HG03521 (cell line): ENCODE measurements at regions not wholly inside any gene's neighbourhood (a gene's known extent, or its start where the extent isn't known, plus 50 kb on each side); places are given as distances from the start of the nearest gene placed in this dataset.
"Not testable (repeated sequence)": the region's sequence is repeated elsewhere in the genome, so short reads cannot be mapped to it uniquely, and the experiment has no call there.

Experiments used
- ATAC-seq: cut with Tn5 transposase; IDR thresholded peaks from one replicate; pipeline ENCODE4 v1.9.1; 2021; ENCODE audit warnings: mild to moderate bottlenecking, moderate library complexity; ENCODE audit not compliant: unreplicated experiment

DNA sequence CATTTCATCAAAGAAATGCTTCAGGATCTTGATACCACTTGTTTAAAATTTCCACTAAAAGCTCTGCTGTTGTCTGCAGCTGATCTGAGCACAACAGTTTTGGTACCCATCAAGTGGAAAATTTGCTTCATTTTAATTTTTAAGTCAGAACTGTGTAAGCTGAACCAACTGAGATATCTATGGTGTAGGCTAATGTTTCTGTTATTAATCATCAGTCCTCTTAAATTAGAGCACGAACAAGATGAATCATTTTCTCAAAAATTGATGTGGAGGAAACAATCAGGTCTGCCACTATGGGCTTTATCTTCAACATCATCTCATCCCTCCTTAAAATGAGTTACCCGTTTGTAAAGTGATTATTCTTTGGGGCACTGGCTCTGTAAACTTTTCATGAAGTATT is 221.5 kb upstream of the NBEA start:
- ATAC-seq = no peak

DNA sequence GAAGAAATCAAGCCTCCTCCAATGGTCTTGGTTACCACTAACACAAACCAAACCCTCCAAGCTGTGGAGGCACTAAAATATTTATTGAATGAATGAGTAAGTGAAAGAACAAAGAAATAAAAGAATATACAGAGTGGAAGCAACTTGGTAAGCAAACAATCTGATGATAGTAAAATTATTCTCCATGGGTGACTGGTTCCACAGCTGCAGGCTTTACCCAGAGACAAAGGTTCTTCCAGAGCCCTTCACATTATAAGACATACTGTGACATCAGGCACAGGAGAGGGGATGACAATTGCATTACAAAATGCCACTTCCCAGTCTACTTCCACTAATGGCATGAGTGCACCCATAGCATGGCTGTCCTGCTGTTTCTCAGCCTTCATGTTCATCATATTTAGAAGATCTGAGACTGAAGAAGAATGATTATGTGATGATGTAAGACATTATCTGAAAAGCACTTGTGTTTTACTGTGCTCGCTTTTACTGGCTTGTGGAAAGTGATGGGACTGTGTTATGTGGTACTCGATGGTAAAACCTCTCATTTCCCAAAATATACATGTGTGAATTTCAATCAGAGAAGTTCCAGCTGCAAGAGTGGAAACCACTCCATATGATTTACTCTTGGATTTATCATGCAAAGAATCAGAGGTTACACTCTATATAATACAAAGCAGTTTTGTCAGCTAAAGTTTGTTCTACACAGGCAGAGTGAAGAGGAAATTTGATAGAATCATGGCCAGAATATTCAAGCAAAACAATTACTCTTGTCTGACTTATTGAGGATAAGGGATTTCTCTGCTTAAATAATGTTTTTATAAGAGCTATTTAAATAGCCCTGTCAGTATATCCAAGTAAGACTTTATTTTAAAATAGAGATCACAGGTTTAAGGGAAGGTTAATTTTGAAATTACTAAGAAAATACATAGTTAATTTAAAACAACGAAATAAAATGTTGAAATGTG is 220.2 kb upstream of the NBEA start:
- ATAC-seq = no peak

DNA sequence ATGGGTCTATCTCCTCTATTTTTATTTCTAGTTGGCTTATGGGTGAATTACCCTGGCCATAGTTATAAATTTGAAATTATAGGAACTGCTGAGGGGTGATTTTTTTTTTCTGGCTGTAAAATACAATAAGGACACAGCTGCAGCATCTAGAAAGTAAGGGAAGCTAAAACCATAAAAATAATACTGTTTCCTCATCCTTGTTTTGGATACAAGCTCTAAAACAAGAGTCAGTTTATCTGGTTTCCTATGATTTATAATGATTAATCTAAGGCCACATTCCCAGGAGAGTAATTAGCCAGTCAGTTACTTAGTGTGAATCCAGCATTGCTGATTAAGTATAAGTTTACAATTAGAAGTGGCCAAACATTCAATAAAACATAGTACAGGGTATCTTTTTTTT is 219.1 kb upstream of the NBEA start:
- no peak for ATAC-seq

DNA sequence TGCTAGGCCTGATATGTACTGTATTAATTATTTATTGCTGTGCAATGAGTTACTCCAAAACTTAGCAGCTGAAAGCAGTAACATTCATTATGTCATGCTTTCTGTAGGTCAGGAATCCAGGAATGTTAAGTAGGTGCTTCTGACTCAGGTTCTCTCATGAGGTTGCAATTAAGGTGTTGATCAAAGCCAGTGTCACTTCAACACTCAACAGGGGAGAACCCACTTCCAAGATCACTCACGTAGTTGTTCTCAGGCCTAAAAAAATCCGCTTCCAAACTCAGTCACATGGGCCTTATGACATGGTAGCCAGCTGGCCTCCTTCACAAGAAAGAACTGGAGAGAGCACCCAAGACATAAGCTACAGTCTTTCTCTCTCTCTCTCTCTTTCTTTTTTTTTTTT is 211.1 kb upstream of the NBEA start:
- ATAC-seq = no peak

DNA sequence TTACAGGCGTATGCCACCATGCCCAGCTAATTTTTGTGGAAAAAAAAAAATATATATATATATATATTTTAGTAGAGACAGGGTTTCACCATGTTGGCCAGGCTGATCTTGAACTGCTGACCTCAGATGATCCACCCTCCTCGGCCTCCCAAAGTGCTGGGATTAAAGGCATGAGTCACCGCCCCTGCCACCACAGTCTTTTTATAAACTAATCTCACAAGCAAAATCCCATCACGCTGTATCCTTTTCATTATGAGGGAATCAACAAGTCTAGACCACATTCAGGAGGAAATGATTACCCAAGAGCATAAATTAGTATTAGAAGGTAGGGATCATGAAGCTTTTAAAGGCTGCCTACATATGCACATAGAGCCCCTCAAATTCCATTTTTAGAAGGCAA is 210.6 kb upstream of the NBEA start:
- no peak for ATAC-seq

DNA sequence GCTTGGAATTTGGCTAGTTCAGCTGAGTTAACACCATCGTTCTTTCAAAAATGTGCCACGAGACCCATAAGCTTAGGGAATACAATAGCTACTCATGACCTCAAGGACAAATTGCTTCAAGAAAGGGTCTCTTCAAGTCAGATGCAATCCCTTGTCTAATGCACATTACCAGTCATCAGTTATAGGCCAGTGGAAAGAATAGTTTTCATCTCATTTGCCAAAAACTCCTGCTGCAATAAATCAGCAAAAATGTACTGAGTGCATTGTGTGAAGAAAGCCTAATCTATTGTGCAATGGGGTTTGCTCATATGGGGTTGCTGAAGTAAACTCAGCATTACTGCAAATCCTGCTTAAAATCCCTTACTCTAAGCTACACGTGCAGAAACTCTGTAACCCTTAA is 208.3 kb upstream of the NBEA start:
- no peak for ATAC-seq

DNA sequence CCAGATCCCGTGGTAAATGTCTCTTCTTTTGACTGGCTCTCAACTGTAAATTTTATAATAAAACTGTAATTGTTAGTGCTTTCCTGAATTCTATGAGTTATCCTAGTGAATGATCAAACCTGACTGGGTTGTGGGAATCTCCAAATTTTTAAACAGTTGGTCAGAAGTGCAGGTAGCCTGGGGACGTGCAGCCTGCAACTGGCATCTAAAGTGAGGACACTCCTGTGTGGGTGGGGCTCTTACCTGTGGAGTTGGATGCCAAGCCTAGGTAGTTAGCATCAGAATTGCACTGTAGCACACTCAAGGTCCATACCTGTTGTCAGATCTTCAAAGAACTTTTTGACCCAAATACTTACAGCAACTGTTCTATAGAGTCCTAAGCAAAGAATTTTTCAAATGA is 207.1 kb upstream of the NBEA start:
- ATAC-seq = no peak

DNA sequence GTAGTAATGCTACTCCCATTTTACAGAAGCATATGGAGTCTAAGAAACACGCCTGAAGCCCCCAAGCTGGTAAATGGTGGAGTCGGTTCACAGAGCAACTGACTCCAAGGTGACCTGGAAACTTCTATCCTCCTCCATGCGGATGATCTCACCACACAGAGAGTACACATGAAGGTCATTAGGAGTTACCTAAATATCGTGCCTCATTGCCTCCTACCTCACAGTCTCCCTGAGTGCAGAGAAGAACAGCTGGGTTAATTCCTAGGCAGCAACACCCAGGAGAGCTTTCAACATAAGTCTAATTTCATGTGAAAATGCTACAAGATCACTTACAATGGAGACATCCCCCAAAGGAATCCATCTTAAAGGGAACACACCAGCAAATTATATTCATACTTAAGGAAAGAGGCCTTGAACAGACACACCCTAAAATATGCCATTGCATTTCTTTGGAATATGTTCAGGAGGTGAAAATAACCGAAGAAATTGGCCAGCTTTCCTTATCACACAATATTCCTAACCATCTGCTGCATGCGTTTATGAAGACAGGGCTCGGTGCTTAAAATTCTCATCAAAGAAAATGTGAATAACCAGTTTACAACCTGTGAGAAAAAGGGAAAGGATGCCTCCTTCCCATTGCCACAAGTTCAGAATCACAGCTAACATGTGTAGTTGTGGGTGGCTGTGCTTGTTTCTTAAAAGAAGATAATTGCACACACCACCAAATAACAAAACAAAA is 203.6 kb upstream of the NBEA start:
- no peak for ATAC-seq

DNA sequence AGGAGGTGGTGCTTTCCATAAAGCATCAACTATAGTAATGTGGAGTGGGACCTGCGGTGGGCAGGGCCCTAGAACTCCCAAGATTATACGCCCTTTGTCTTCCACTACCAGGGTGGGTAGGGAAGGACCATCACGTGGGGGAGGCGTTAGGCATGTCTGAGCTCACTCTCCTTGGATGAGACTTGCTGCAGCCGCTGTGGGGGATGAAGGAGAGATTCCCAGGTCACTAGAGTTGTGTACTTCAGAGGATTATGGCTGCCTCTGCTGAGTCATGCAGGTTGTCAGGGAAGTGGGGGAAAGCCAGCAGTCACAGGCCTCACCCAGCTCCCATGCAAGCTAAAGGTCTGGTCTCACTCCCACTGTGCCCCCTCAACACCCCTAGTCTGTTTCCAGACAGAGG is 195.0 kb upstream of the NBEA start:
- not testable (repeated sequence) for ATAC-seq

DNA sequence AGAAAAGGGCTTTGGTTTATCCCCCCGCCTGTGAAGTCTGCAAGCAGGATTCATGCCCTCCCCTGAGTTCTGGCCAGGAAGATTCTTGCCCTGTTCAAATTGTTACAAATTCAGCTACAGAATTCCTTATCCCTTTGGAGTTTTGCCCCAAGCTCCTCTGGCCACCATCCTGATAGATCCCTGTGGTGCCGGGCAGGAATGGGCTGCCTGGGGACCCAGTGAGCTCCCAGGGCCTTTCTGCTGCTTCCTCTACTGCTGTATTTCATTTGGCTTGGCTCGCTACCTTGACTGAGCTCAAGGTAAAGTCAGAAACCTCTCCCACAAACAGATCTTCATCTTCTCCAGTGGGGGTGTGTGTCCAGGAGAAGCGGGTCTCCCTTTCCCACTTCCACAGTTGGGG is 194.6 kb upstream of the NBEA start:
- ATAC-seq = no peak

DNA sequence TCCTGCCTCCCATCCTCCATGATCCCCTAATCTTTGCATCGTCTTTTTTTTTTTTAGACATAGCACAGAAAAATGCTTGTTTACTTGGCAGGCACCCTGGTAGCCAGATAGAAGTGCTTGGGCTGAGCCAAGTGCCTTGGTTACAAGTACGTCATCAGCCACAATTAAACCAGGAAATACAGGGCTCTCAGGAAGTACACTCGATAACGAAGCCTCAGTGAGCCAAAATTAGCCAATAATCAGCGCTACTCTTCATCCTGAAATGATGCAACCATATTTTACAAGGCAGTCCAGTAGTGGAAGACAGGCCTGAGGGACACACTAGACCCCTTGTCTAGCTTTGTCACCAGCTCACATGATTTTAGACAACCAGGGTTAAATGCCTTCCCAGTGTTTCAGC is 194.0 kb upstream of the NBEA start:
- no peak for ATAC-seq

DNA sequence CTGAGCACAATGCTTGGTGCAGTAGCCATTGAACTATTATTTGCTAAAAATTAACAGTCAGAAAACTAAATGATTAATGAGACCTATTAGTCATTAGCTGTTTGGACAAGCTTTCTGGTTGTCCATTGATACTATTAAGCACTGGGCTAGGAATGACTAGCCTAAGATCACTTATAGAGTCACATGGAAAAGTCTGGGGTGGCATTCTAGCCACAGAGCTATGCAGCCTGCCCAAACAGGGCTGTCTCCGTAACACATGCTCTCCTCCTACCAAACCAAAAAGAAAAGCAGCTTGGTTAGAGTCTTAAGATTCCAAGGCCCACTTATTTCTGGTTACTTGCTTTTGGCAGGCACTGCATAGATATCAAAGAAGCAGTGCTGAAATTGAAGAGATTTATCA is 193.5 kb upstream of the NBEA start:
- no peak for ATAC-seq

DNA sequence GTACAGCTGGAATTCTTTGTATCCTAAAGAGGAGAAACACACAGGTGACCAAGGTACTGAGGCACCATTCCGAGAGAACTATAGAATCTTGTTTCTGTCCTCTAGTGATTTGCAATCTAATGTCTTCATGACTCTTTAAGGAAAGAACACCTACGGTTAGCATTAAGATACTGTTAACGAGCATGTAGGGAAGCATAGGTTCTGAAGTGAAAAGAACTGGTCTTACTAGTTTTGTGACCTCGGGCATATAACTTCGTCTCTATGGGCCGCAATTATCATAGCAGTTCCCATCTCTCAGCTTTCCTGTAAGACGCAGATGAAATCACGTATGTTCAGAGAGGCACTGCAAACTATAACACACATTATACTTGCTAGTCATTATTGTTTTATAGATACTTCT is 193.0 kb upstream of the NBEA start:
- ATAC-seq = no peak

DNA sequence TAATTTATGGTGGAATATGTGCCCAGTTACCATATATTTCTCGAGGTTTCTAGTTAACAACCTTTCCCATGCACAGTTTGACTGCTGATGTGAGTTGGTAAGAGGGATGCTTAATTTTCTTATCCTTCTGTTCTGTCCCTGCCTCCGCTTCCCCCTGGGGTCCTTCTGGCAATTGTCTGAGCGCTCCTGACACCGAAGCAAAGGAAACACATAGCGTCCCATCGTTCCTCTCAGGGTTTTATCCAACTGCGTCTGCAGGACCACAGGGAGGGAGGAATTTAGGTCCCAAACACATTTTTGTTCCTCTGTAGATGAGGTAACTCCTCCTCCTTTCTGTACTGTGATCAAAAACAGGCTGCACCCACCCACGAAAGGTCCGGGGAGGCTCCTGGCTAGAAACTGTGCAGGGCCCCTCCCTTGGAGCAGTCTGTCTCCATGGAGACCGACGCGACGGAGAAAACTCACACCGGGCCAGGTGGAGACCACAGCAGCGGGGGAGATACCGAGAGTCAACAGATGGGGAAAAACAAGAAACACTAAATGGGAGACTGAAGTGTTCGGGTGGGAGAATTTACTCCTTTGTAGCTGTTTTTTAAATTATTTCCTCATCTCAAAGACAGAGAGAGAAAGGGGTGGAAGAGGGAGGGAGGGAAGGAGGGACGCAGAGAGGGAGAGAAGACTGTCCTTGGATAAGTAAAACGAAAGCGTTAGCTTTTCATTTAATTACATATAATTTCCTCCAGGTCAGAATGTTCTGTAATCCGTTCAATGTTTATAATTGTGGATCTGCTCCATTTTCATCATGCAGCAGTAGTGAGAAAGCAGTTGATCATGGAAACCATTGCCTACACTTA is 191.8 kb upstream of the NBEA start:
- peak; percentile 86 for ATAC-seq

DNA sequence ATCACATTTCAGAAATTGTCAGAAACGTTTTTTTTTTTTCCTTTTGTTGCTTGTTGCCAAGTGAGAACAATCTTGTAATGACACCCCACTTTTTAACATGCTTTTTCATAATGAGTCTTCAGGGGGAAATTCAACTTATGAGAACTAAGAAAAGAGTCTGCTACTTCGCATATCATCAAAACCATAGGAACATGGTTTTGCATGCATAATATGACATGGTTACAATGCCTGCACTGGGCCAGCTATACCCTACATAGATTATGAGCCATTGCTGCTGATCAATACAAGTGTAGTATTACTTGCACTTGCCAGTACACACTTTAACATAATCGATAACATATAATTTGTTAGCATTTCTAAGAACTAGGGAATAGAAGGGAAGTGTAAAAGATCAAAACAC is 191.0 kb upstream of the NBEA start:
- ATAC-seq = no peak

DNA sequence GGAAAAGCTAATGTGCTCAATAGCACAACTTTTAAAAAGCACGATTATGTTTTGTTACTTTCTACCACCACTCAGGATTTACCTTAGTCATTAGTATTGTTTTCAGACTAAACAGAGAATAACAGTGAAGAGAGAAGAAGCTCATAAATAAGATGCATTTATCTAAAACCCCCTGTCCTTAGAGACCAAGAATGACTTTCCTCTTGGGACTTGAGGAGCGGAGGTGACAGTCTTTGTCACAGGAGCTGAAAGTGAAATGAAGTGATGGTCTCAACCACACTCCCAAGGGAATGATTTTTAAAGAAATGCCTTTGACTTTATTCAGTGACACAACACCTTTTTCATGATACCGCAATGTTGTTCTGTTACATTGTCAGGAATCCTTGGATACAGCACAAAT is 190.6 kb upstream of the NBEA start:
- no peak for ATAC-seq

DNA sequence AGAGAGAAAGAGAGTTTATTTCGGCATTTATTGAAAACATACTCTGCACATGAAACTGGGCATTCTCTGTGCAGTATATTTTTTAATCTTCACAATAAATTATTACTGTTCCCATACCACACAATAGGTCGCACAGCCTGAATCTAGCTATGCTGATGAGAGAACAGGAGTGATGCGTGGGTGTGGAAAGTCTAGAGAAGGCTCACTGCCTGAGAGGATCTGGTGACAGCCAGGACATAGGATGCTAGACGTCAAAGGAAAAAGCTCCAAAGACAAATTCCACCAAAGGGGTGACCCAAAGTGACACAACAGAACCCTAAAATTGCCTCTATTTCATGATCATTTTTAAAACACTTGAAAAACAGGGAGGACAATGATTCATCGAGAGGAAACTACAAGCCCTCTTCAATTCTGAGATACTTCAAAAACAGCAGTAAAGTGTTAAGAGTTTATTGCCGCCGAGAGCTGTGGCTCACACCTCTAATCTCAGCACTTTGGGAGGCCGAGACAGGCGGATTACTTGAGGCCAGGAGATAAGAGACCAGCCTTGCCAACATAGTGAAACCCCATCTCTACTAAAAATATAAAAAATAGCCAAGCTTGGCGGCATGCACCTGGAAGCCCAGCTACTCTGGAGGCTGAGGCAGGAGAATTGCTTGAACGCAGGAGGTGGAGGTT is 189.6 kb upstream of the NBEA start:
- no peak for ATAC-seq

DNA sequence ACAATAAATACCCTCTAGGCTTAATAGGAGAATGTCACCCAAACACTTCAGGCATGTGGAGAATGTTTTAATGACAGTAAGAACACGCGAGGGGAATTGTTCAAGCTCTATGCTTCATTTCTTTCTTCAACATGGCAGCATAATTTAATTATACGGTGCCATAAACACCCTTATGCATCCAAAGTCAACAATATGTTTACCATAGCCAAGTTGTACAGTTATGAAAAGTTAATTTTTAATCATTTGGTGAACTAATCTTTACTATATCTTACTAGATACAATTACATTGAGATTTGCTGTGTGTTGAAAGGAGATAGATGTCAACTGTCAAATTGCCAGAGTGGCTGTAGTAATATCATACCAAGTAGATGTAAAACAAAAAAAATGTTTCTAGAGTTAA is 185.9 kb upstream of the NBEA start:
- no peak for ATAC-seq

DNA sequence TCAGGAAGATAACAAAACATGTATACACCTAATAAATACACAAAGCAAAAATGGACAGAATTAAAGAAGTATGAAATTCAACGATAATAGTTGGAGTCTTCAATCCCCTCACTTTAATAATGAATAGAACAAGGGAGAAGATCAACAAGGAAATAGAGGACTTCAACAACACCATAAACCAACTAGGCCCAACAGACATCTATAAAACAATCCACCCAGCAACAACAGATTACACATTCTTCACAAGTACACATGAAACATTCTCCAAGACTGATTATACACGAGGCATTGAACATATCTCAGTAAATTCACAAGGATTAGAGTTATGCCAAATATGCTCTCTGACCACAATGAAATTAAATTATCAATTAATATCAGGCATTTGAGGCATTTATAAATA is 185.5 kb upstream of the NBEA start:
- ATAC-seq = no peak

DNA sequence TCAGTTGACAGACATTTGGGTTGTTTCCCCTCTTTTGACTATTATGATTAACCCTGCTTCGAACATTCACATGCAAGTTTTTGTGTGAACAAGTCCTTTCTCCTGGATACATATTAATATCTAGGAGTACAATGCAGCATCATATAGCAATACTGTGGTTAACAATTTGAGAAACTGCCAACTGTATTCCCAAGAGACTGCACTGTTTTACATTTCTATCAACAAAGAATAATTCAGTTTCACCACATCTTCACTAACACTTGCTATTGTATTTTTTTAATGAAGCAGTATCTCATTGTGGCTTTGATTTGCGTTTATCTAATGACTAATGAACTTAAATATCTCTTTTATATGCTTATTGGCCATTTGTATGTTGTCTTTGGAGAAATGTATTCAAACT is 184.6 kb upstream of the NBEA start:
- no peak for ATAC-seq

DNA sequence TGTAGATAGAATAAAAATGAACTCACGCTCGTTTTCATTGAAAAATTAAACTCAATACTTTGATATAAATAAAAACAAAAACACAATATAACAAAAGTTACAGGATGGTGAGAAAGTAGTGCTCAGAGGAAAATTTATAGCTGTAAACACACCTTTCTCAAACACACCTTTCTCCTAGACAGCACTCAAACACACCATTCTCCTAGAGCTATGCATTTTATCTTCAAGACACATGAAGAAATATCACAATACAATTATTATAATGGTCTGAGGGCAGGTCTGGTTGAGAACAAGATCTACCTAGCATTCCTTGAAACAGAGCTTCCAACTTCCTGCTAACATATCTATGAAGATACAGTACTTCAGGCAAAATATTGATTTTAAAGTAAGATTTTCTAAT is 183.4 kb upstream of the NBEA start:
- ATAC-seq = no peak
